HCT116 (cell line): ENCODE measurements at regions not wholly inside any gene's neighbourhood (a gene's known extent, or its start where the extent isn't known, plus 50 kb on each side); places are given as distances from the start of the nearest gene placed in this dataset.
A peak's percentile ranks its signal among the peaks of the same experiment; 100 is the strongest.

Source experiments
- ATAC-seq: fragments of 200-7000 bp; cut with Tn5 transposase; 2 replicates; pipeline ENCODE4 v1.9.1; 2020; ENCODE audit warnings: mild to moderate bottlenecking, moderate library complexity
- BruUV-seq: library from RNA; stranded (reverse); fragments of 400-500 nt; replicated peaks from 2 replicates; lab custom pipeline; 2021; lab: Mats Ljungman, UMichigan
- CTCF ChIA-PET: fragments of 300-600 bp; sonication (Branson Sonifier 250); formaldehyde crosslinking; loops from one replicate; lab custom pipeline; 2021; ENCODE audit warnings: antibody characterized with exemption; lab: Charles Lee
- POLR2A ChIA-PET: fragments of 300-600, 350-600 bp; sonication (Branson Sonifier 250); formaldehyde crosslinking; loops from one replicate; lab custom pipeline; 2021; ENCODE audit warnings: antibody characterized with exemption; lab: Charles Lee
- RAD21 ChIA-PET, 2 experiments: fragments of 300-600 bp; sonication (Branson Sonifier 250); formaldehyde crosslinking; loops; one replicate each; lab custom pipeline; 2023; ENCODE audit warnings: low total read pairs in 2 of 2; ENCODE audit not compliant: uncharacterized antibody in 2 of 2, unreplicated experiment in 2 of 2, low non-redundant PET in 1 of 2; lab: Charles Lee
- DNase-seq: peaks from one replicate; pipeline ENCODE4 v3.0.0-alpha.2; 2010; ENCODE audit warnings: low read depth, low spot score
- H2AFZ ChIP-seq: fragments of 200-600 bp; shearing (Covaris generic), sonication (generic); 2 replicates; pipeline ENCODE4 v1.6.1; 2017; ENCODE audit warnings: low read depth, mixed run types, mixed read lengths, antibody characterized with exemption, low read length; ENCODE audit not compliant: poor library complexity, severe bottlenecking
- H3K27ac ChIP-seq: 2 replicates; pipeline ENCODE4 v1.5.1; 2012; ENCODE audit warnings: low read depth, low read length
- H3K27me3 ChIP-seq: fragments of 200-600 bp; sonication (generic); 2 replicates; pipeline ENCODE4 v1.6.1; 2016; ENCODE audit warnings: mixed run types, low read length, mixed read lengths; ENCODE audit not compliant: insufficient read depth
- H3K36me3 ChIP-seq, 2 experiments: fragments of 200-500 bp in 1 of 2; fragments of 200-600 bp in 1 of 2; sonication (Bioruptor generic) in 1 of 2; sonication (generic) in 1 of 2; 2 replicates each; pipeline versions ENCODE4 v1.5.1 to v1.6.1; 2014 to 2016; ENCODE audit warnings: low read length in 2 of 2, inconsistent platforms in 1 of 2, mixed read lengths in 1 of 2, mixed run types in 1 of 2; ENCODE audit not compliant: insufficient read depth in 2 of 2, control insufficient read depth in 1 of 2
- H3K4me1 ChIP-seq, 2 experiments: fragments of 200-600 bp in 1 of 2; sonication (generic) in 1 of 2; 2 replicates each; pipeline versions ENCODE4 v1.5.1 to v1.6.1; 2012 to 2017; ENCODE audit warnings: low read length in 2 of 2, inconsistent platforms in 1 of 2, mild to moderate bottlenecking in 1 of 2, mixed read lengths in 1 of 2, mixed run types in 1 of 2, moderate library complexity in 1 of 2; ENCODE audit not compliant: insufficient read depth in 2 of 2, control insufficient read depth in 1 of 2
- H3K4me2 ChIP-seq: fragments of 200-600 bp; sonication (generic); 2 replicates; pipeline ENCODE4 v1.6.1; 2017; ENCODE audit warnings: mixed run types, low read length, mixed read lengths
- H3K4me3 ChIP-seq, 2 experiments: fragments of 200-600 bp in 1 of 2; sonication (generic) in 1 of 2; replicated peaks in 1 of 2; 2 replicates each; pipeline ENCODE4 v1.5.1; 2011 to 2016; ENCODE audit warnings: low read length in 2 of 2, control low read depth in 1 of 2, low read depth in 1 of 2, mild to moderate bottlenecking in 1 of 2, mixed read lengths in 1 of 2, mixed run types in 1 of 2
- H3K79me2 ChIP-seq: fragments of 200-600 bp; sonication (generic); 2 replicates; pipeline ENCODE4 v1.6.1; 2017; ENCODE audit warnings: mild to moderate bottlenecking, mixed run types, low read length, moderate library complexity, mixed read lengths; ENCODE audit not compliant: insufficient read depth
- H3K9ac ChIP-seq: fragments of 200-600 bp; sonication (generic); 2 replicates; pipeline ENCODE4 v1.6.1; 2016; ENCODE audit warnings: low read length, mixed read lengths
- H3K9me2 ChIP-seq: fragments of 200-600 bp; sonication (generic), shearing (Covaris generic); 2 replicates; pipeline ENCODE4 v1.6.1; 2017; ENCODE audit warnings: mixed run types, mild to moderate bottlenecking, moderate library complexity; ENCODE audit not compliant: insufficient read depth
- H3K9me3 ChIP-seq, 2 experiments: fragments of 200-500 bp in 1 of 2; fragments of 200-600 bp in 1 of 2; sonication (Bioruptor generic) in 1 of 2; sonication (generic) in 1 of 2; 2 replicates each; pipeline ENCODE4 v1.6.1; 2014 to 2017; ENCODE audit warnings: low read length in 2 of 2, mixed read lengths in 2 of 2, inconsistent platforms in 1 of 2, low read depth in 1 of 2, mild to moderate bottlenecking in 1 of 2, mixed run types in 1 of 2, moderate library complexity in 1 of 2; ENCODE audit not compliant: control insufficient read depth in 1 of 2, insufficient read depth in 1 of 2
- H4K20me1 ChIP-seq: fragments of 200-600 bp; sonication (generic), shearing (Covaris generic); 2 replicates; pipeline ENCODE4 v1.6.1; 2017; ENCODE audit warnings: mixed run types, mild to moderate bottlenecking, moderate library complexity; ENCODE audit not compliant: insufficient read depth
- CEBPB ChIP-seq: IDR thresholded peaks from 2 replicates; pipeline ENCODE4 v1.6.1; 2012; ENCODE audit warnings: low read depth
- EGR1 ChIP-seq: IDR thresholded peaks from 2 replicates; pipeline ENCODE4 v1.6.1; 2012; ENCODE audit warnings: low read depth
- ELF1 ChIP-seq: IDR thresholded peaks from 2 replicates; pipeline ENCODE4 v1.6.1; 2012; ENCODE audit warnings: low read depth, borderline replicate concordance
- FOSL1 ChIP-seq: IDR thresholded peaks from 2 replicates; pipeline ENCODE4 v1.6.1; 2012; ENCODE audit warnings: low read depth
- JUND ChIP-seq: IDR thresholded peaks from 2 replicates; pipeline ENCODE4 v1.6.1; 2012
- POLR2A ChIP-seq: IDR thresholded peaks from 2 replicates; pipeline ENCODE4 v1.7.0; 2011; ENCODE audit warnings: borderline replicate concordance; ENCODE audit not compliant: insufficient read depth, insufficient read length; ENCODE audit errors: extremely low read depth
- POLR2AphosphoS5 ChIP-seq: IDR thresholded peaks from 2 replicates; pipeline ENCODE4 v1.6.1; 2011; ENCODE audit warnings: mild to moderate bottlenecking, low read depth, low read length, moderate library complexity
- RAD21 ChIP-seq: IDR thresholded peaks from 2 replicates; pipeline ENCODE4 v1.6.1; 2012; ENCODE audit warnings: low read depth, mild to moderate bottlenecking
- SIN3A ChIP-seq: IDR thresholded peaks from 2 replicates; pipeline ENCODE4 v1.6.1; 2012; ENCODE audit warnings: low read depth
- SP1 ChIP-seq: IDR thresholded peaks from 2 replicates; pipeline ENCODE4 v1.6.1; 2012; ENCODE audit warnings: low read depth
- SRF ChIP-seq: IDR thresholded peaks from 2 replicates; pipeline ENCODE4 v1.6.1; 2012; ENCODE audit warnings: low read depth
- TCF7L2 ChIP-seq: IDR thresholded peaks from 2 replicates; pipeline ENCODE4 v1.7.0; 2011; ENCODE audit warnings: borderline replicate concordance, inconsistent platforms; ENCODE audit not compliant: insufficient read depth, insufficient read length; ENCODE audit errors: extremely low read depth
- ZFX ChIP-seq: fragments of 450-650 bp; IDR thresholded peaks from 2 replicates; pipeline ENCODE4 v1.6.1; 2017
- intact Hi-C: fragments of 100-400 bp; cut with micrococcal nuclease; formaldehyde crosslinking; loops from 2 replicates; pipeline ENCODE4 v1.10.0; 2022
- TF ChIP-seq, protein P1 (sequence below): IDR thresholded peaks from 2 replicates; pipeline ENCODE4 v1.6.1; 2011; ENCODE audit warnings: mild to moderate bottlenecking, low read length, moderate library complexity; ENCODE audit not compliant: insufficient replicate concordance; ENCODE audit errors: extremely low read depth

DNA sequence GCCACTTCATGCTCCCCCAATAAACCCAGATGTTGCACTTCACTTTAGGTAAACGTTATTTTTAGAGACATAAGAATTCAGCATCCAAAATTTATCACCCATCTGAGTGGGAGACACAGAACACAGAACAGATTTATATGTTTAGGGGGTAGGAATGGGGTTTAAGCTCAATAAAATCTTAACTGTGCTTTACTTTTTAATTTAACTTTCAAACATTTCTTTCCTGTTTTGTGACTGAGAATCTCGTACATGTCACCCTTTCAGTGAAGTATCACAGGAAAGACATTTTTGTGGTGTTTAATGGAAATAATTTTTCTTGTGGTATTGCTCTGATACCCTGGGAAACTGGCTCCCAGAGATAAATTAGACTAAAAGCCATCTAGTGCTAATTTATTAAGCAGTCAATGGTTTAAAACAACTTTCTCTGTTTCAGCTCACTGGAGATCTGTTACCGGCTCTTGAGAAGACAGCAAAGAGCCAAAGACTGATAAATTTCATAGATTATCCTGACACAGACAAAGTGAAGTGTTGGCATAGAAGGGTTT lies 148.0 kb upstream of the BMP4 start:
- Histone ChIP-seq H3K9me3 (no peaks in the 10 kb centered on the region), H3K4me2 (peak overlapping the region; percentile 63), H3K9ac (no peak overlapping the region), H3K9me2 (no peaks in the 10 kb centered on the region), H3K4me1 (peaks cover 59 to 70% of the 10 kb centered on the region in 2 experiments), H3K79me2 (no peaks in the 10 kb centered on the region), H3K36me3 (no peaks in the 10 kb centered on the region), H3K27ac (peak overlapping the region; percentile 84; the same call in 1 of the 2 replicates), H2AFZ (peak overlapping the region; percentile 8), H3K4me3 (no peak overlapping the region), H3K27me3 (no peaks in the 10 kb centered on the region), H4K20me1 (no peaks in the 10 kb centered on the region)
- CTCF ChIA-PET = interaction anchor here (1.5 to 1.8 kb wide), 2 partner anchors 71 to 244 kb away, joined by 3 to 6 read pairs; no protein-coding TSS in a partner anchor
- POLR2A ChIA-PET = no interaction called here
- no TSS peak for BruUV-seq
- no peak for TF ChIP-seq POLR2AphosphoS5
- no peak for TF ChIP-seq EGR1
- TF ChIP-seq SRF = no peak
- TF ChIP-seq SP1 = no peak
- TF ChIP-seq, protein P1, sequence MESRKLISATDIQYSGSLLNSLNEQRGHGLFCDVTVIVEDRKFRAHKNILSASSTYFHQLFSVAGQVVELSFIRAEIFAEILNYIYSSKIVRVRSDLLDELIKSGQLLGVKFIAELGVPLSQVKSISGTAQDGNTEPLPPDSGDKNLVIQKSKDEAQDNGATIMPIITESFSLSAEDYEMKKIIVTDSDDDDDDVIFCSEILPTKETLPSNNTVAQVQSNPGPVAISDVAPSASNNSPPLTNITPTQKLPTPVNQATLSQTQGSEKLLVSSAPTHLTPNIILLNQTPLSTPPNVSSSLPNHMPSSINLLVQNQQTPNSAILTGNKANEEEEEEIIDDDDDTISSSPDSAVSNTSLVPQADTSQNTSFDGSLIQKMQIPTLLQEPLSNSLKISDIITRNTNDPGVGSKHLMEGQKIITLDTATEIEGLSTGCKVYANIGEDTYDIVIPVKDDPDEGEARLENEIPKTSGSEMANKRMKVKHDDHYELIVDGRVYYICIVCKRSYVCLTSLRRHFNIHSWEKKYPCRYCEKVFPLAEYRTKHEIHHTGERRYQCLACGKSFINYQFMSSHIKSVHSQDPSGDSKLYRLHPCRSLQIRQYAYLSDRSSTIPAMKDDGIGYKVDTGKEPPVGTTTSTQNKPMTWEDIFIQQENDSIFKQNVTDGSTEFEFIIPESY = no peak
- no peak for TF ChIP-seq JUND
- TF ChIP-seq POLR2A = no peak
- TF ChIP-seq ZFX = no peak
- no peak for TF ChIP-seq ELF1
- no peak for TF ChIP-seq CEBPB
- TF ChIP-seq TCF7L2 = no peak
- TF ChIP-seq FOSL1 = no peak
- no peak for TF ChIP-seq RAD21
- no peak for TF ChIP-seq SIN3A
- ATAC-seq (no peak), DNase-seq (no peak)
- intact Hi-C loops = no loop called here
- RAD21 ChIA-PET = no interaction called here
